B cell (primary cell): ENCODE measurements at regions not wholly inside any gene's neighbourhood (a gene's known extent, or its start where the extent isn't known, plus 50 kb on each side); places are given as distances from the start of the nearest gene placed in this dataset.

Experiments used
- CTCF ChIP-seq: fragments of 200-600 bp; IDR thresholded peaks from one replicate; pipeline ENCODE4 v1.8.0; 2022; ENCODE audit warnings: antibody characterized with exemption, mild to moderate bottlenecking
- EZH2 ChIP-seq: IDR thresholded peaks from 2 replicates; pipeline ENCODE4 v1.6.1; 2012; ENCODE audit warnings: borderline replicate concordance, low read depth, mild to moderate bottlenecking, moderate library complexity, low read length; ENCODE audit not compliant: insufficient read depth, poor library complexity, severe bottlenecking

DNA sequence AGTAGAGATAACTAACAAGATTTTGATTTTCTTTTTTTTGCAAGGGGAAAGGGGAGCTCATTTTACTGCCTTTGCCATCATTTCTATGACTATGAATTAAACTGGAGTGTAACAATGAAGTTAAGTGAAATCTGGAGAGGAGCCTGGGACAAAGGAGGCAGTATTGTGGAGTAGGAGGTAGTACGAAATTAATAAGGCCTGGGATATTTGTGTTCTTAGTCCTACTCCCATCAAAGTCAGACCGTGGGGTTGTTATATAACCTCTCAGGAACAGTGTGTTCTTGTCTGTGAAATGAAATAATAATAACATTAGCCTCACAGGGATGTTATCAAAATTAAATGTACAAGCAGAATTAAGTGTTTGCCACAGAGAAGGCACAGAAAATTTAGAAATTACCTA lies 204.3 kb upstream of the EMCN start:
- TF ChIP-seq EZH2 (no peak), CTCF (no peak)
